ENCODE measurements at regions not wholly inside any gene's neighbourhood (a gene's known extent, or its start where the extent isn't known, plus 50 kb on each side); places are given as distances from the start of the nearest gene placed in this dataset.

GRCh38 chr6:132023490-132023889, 72.3 kb upstream of the CCN2 start:
- TF ChIP-seq POLR2A (IDR thresholded peaks at IDR 0.05; ENCODE audit: control extremely low read depth in 1 of 2, low read depth in 2 of 2, low read length in 2 of 2) (no peak), TAF1 (IDR thresholded peaks at IDR 0.05; ENCODE audit: low read depth, low read length) (no peak), GABPA (IDR thresholded peaks at IDR 0.05; ENCODE audit: borderline replicate concordance, insufficient read depth, low read length) (no peak), EP300 (IDR thresholded peaks at IDR 0.05; ENCODE audit: borderline replicate concordance in 1 of 2, low read depth in 2 of 2, low read length in 2 of 2) (no peak), JUN (IDR thresholded peaks at IDR 0.05; ENCODE audit: low read depth, low read length) (no peak)
- TF ChIP-seq, protein P1, sequence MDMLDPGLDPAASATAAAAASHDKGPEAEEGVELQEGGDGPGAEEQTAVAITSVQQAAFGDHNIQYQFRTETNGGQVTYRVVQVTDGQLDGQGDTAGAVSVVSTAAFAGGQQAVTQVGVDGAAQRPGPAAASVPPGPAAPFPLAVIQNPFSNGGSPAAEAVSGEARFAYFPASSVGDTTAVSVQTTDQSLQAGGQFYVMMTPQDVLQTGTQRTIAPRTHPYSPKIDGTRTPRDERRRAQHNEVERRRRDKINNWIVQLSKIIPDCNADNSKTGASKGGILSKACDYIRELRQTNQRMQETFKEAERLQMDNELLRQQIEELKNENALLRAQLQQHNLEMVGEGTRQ (IDR thresholded peaks at IDR 0.05; ENCODE audit: low read length) = no peak

Measured in H1 (cell line).